Endothelial cell of umbilical vein (primary cell): ENCODE measurements at regions not wholly inside any gene's neighbourhood (a gene's known extent, or its start where the extent isn't known, plus 50 kb on each side); places are given as distances from the start of the nearest gene placed in this dataset.

Experiments
- BruUV-seq: library from RNA; stranded (reverse); fragments of 400-500 nt; replicated peaks from 2 replicates; lab custom pipeline; 2021; lab: Mats Ljungman, UMichigan
- CTCF ChIA-PET: fragments of 300-600, 350-600 bp; sonication (Branson Sonifier 250); formaldehyde crosslinking; loops from one replicate; lab custom pipeline; 2021; ENCODE audit warnings: antibody characterized with exemption, inconsistent platforms; lab: Charles Lee
- POLR2A ChIA-PET: fragments of 300-600, 350-600 bp; sonication (Branson Sonifier 250); formaldehyde crosslinking; loops from one replicate; lab custom pipeline; 2021; ENCODE audit warnings: antibody characterized with exemption, inconsistent platforms; lab: Charles Lee
- DNase-seq: peaks from one replicate; pipeline ENCODE4 v3.0.0-alpha.2; 2011; ENCODE audit warnings: low read depth, low spot score
- FAIRE-seq: peaks from 2 replicates; lab custom pipeline; 2011; peaks lifted over from hg19 to GRCh38; lab: Jason Lieb, UNC
- H2AFZ ChIP-seq: 2 replicates; pipeline ENCODE4 v1.6.0; 2012; ENCODE audit warnings: low read depth, low read length, control low read depth, inconsistent platforms
- H3K27ac ChIP-seq: 2 replicates; pipeline ENCODE4 v1.5.1; 2011; ENCODE audit warnings: low read depth, mild to moderate bottlenecking, control low read depth, low read length, moderate library complexity; ENCODE audit not compliant: insufficient read depth
- H3K27me3 ChIP-seq, 2 experiments: 2 replicates each; pipeline versions ENCODE4 v1.6.0 to v1.6.1; 2011; ENCODE audit warnings: low read length in 2 of 2, mixed read lengths in 1 of 2; ENCODE audit not compliant: control insufficient read depth in 2 of 2, insufficient read depth in 2 of 2
- H3K36me3 ChIP-seq, 2 experiments: 2 replicates in 1 of 2; 3 replicates in 1 of 2; pipeline ENCODE4 v1.5.1; 2011; ENCODE audit warnings: low read length in 2 of 2, mild to moderate bottlenecking in 1 of 2, moderate library complexity in 1 of 2; ENCODE audit not compliant: control insufficient read depth in 2 of 2, insufficient read depth in 2 of 2; ENCODE audit errors: extremely low read depth in 1 of 2
- H3K4me1 ChIP-seq: 3 replicates; pipeline ENCODE4 v1.5.1; 2011; ENCODE audit warnings: mild to moderate bottlenecking, low read length; ENCODE audit not compliant: control insufficient read depth, insufficient read depth; ENCODE audit errors: extremely low read depth
- H3K4me2 ChIP-seq: 2 replicates; pipeline ENCODE4 v1.6.1; 2011; ENCODE audit warnings: low read length, control low read depth, mixed read lengths; ENCODE audit not compliant: insufficient read depth
- H3K4me3 ChIP-seq, 3 experiments: fragments of 200-600 bp in 1 of 3; sonication (generic), shearing (Covaris generic) in 1 of 3; replicated peaks in 1 of 3; 2 replicates each; pipeline ENCODE4 v1.5.1; 2011 to 2016; ENCODE audit warnings: control low read depth in 3 of 3, low read length in 3 of 3, mild to moderate bottlenecking in 2 of 3, inconsistent platforms in 1 of 3, low read depth in 1 of 3, moderate library complexity in 1 of 3; ENCODE audit not compliant: insufficient read depth in 1 of 3
- H3K79me2 ChIP-seq: 2 replicates; pipeline ENCODE4 v1.6.0; 2012; ENCODE audit warnings: low read length, inconsistent platforms; ENCODE audit not compliant: control insufficient read depth, insufficient read depth
- H3K9ac ChIP-seq: replicated peaks from 2 replicates; pipeline ENCODE3; 2011; ENCODE audit warnings: low read length, control low read depth; ENCODE audit not compliant: insufficient read depth; ENCODE audit errors: extremely low read depth
- H3K9me1 ChIP-seq: replicated peaks from 3 replicates; pipeline ENCODE4 v1.6.0; 2011; ENCODE audit warnings: mild to moderate bottlenecking, low read length; ENCODE audit not compliant: control insufficient read depth, insufficient read depth; ENCODE audit errors: extremely low read depth
- H3K9me3 ChIP-seq: replicated peaks from 2 replicates; pipeline ENCODE4 v1.5.1; 2012; ENCODE audit warnings: low read length, inconsistent platforms; ENCODE audit not compliant: control insufficient read depth, insufficient read depth
- H4K20me1 ChIP-seq: replicated peaks from 2 replicates; pipeline ENCODE3; 2011; ENCODE audit warnings: mild to moderate bottlenecking, low read length; ENCODE audit not compliant: control insufficient read depth, insufficient read depth; ENCODE audit errors: extremely low read depth
- CTCF ChIP-seq, 2 donors: IDR thresholded peaks; 1 replicate in 1 of 2; 2 replicates in 1 of 2; pipeline ENCODE4 v1.5.1; 2011; ENCODE audit warnings: low read length in 2 of 2, mild to moderate bottlenecking in 2 of 2, moderate library complexity in 2 of 2, control low read depth in 1 of 2, inconsistent platforms in 1 of 2, low read depth in 1 of 2; ENCODE audit not compliant: insufficient read depth in 1 of 2; ENCODE audit errors: extremely low read depth in 1 of 2
- EZH2 ChIP-seq: IDR thresholded peaks from 2 replicates; pipeline ENCODE4 v1.6.1; 2012; ENCODE audit warnings: borderline replicate concordance, low read depth, mild to moderate bottlenecking, moderate library complexity, low read length, inconsistent platforms; ENCODE audit not compliant: severe bottlenecking
- FOS ChIP-seq: IDR thresholded peaks from 2 replicates; pipeline ENCODE4 v1.6.1; 2011; ENCODE audit warnings: mild to moderate bottlenecking, low read length, moderate library complexity, borderline replicate concordance; ENCODE audit not compliant: insufficient read depth
- GATA2 ChIP-seq: IDR thresholded peaks from 2 replicates; pipeline ENCODE4 v1.7.0; 2011; ENCODE audit warnings: low read depth, mild to moderate bottlenecking, moderate library complexity, mixed read lengths, low read length; ENCODE audit not compliant: insufficient read length, insufficient read depth
- JUN ChIP-seq: IDR thresholded peaks from 2 replicates; pipeline ENCODE4 v1.6.1; 2011; ENCODE audit warnings: borderline replicate concordance, low read depth; ENCODE audit not compliant: insufficient read length, insufficient read depth
- MYC ChIP-seq: IDR thresholded peaks from one replicate; pipeline ENCODE4 v1.6.1; 2011; ENCODE audit warnings: mild to moderate bottlenecking, low read depth, low read length
- POLR2A ChIP-seq: IDR thresholded peaks from 2 replicates; pipeline ENCODE4 v1.6.1; 2012; ENCODE audit warnings: low read depth, mild to moderate bottlenecking, control low read depth, low read length
- POLR2AphosphoS5 ChIP-seq: IDR thresholded peaks from 2 replicates; pipeline ENCODE4 v1.6.1; 2012; ENCODE audit warnings: low read depth, mild to moderate bottlenecking, control low read depth, low read length, moderate library complexity; ENCODE audit not compliant: insufficient read depth
- dilution Hi-C: fragments of 300-500 bp; cut with MboI; formaldehyde crosslinking; loops from one replicate; pipeline ENCODE4 v1.15.0; 2019; ENCODE audit warnings: low sequenced_read_pairs; ENCODE audit not compliant: extremely low pct_ligation_motif_present
- intact Hi-C: fragments of 100-400 bp; cut with micrococcal nuclease; formaldehyde crosslinking; loops from one replicate; pipeline ENCODE4 v1.10.0; 2022
- TF ChIP-seq, protein P1 (sequence below): IDR thresholded peaks from 2 replicates; pipeline ENCODE4 v1.6.1; 2011; ENCODE audit not compliant: insufficient read depth, insufficient read length

- no peaks in the 10 kb centered on the region for H4K20me1 ChIP-seq
- TF ChIP-seq CTCF (IDR thresholded peaks at IDR 0.05; ENCODE audit: extremely low read depth in 1 of 2, insufficient read depth in 1 of 2, low read depth in 1 of 2, low read length in 2 of 2) (no peak), EZH2 (no peak), GATA2 (no peak), FOS (no peak), MYC (no peak), POLR2A (no peak), POLR2AphosphoS5 (no peak), JUN (no peak)
- TF ChIP-seq, protein P1, sequence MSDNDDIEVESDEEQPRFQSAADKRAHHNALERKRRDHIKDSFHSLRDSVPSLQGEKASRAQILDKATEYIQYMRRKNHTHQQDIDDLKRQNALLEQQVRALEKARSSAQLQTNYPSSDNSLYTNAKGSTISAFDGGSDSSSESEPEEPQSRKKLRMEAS = no peak
- no peaks in the 10 kb centered on the region for H3K79me2 ChIP-seq
- no peak overlapping the region for H2AFZ ChIP-seq
- H3K9me3 ChIP-seq = no peaks in the 10 kb centered on the region
- dilution Hi-C loops = no loop called here
- H3K4me3 ChIP-seq = no peak overlapping the region
- DNase-seq = no peak
- H3K9me1 ChIP-seq = no peaks in the 10 kb centered on the region
- BruUV-seq = no TSS peak
- no peak overlapping the region for H3K4me2 ChIP-seq
- H3K36me3 ChIP-seq = no peaks in the 10 kb centered on the region
- H3K4me1 ChIP-seq = peaks cover 7% of the 10 kb centered on the region
- H3K9ac ChIP-seq = no peak overlapping the region
- ChIA-PET CTCF (interaction anchor here (0.6 kb wide), 1 partner anchor 184 kb away, joined by 3 read pairs; no protein-coding TSS in a partner anchor), POLR2A (no interaction called here)
- H3K27me3 ChIP-seq = no peaks in the 10 kb centered on the region
- no peak overlapping the region for H3K27ac ChIP-seq
- FAIRE-seq = no peak
- intact Hi-C loops = no loop called here
Measured at GRCh38 chr20:51884561-51884960, 82.2 kb upstream of the SALL4 start.
